ENCODE measurements at regions not wholly inside any gene's neighbourhood (a gene's known extent, or its start where the extent isn't known, plus 50 kb on each side); places are given as distances from the start of the nearest gene placed in this dataset.

- DNase-seq (ENCODE audit: low read depth) = no peak
Observed at GRCh38 chr14:28678887-28679286, 87.7 kb upstream of the FOXG1 start.

- DNase-seq (ENCODE audit: low read depth) = no peak
Observed at GRCh38 chr14:28681681-28682080, 84.9 kb upstream of the FOXG1 start.

GRCh38 chr14:28690029-28690692, 76.4 kb upstream of the FOXG1 start:
- DNase-seq (ENCODE audit: low read depth) = no peak

- DNase-seq (ENCODE audit: low read depth) = no peak
Observed at GRCh38 chr14:28695109-28695508, 71.5 kb upstream of the FOXG1 start.

- no peak for DNase-seq (ENCODE audit: low read depth)
Observed at GRCh38 chr14:28701733-28702132, 64.9 kb upstream of the FOXG1 start.

GRCh38 chr14:28703482-28703881, 63.1 kb upstream of the FOXG1 start:
- no peak for DNase-seq (ENCODE audit: low read depth)

GRCh38 chr14:28704153-28704552, 62.4 kb upstream of the FOXG1 start:
- no peak for DNase-seq (ENCODE audit: low read depth)

GRCh38 chr14:28707814-28708213, 58.8 kb upstream of the FOXG1 start:
- peak; percentile 40 for DNase-seq (ENCODE audit: low read depth)

- DNase-seq (ENCODE audit: low read depth) = no peak
Observed at GRCh38 chr14:28709571-28710305, 56.8 kb upstream of the FOXG1 start.

Measured in renal cortical epithelial cell (primary cell).